HT1080 (cell line): ENCODE measurements at regions not wholly inside any gene's neighbourhood (a gene's known extent, or its start where the extent isn't known, plus 50 kb on each side); places are given as distances from the start of the nearest gene placed in this dataset.
"Not testable (repeated sequence)": the region's sequence is repeated elsewhere in the genome, so short reads cannot be mapped to it uniquely, and the experiment has no call there.

Experiments
- DNase-seq: peaks from one replicate; pipeline ENCODE4 v3.0.0-alpha.2; 2015; ENCODE audit warnings: low read depth

- no peak for DNase-seq
Observed at GRCh38 chr10:26355241-26355640, 82.9 kb upstream of the APBB1IP start.

- DNase-seq: peak; percentile 4
Observed at GRCh38 chr10:26357203-26357602, 80.9 kb upstream of the APBB1IP start.

GRCh38 chr10:26358071-26358470, 80.1 kb upstream of the APBB1IP start:
- DNase-seq: no peak

- no peak for DNase-seq
Observed at GRCh38 chr10:26359670-26360069, 78.5 kb upstream of the APBB1IP start.

- DNase-seq: no peak
Observed at GRCh38 chr10:26361351-26361750, 76.8 kb upstream of the APBB1IP start.

GRCh38 chr10:26361971-26362370, 76.2 kb upstream of the APBB1IP start:
- no peak for DNase-seq

- peak; percentile 25 for DNase-seq
Observed at GRCh38 chr10:26365681-26366358, 72.3 kb upstream of the APBB1IP start.

- DNase-seq: not testable (repeated sequence)
Observed at GRCh38 chr10:26367035-26367434, 71.1 kb upstream of the APBB1IP start.

GRCh38 chr10:26367771-26368170, 70.4 kb upstream of the APBB1IP start:
- peak; percentile 54 for DNase-seq

GRCh38 chr10:26368463-26368862, 69.7 kb upstream of the APBB1IP start:
- DNase-seq: no peak

- DNase-seq: no peak
Observed at GRCh38 chr10:26372513-26373354, 65.4 kb upstream of the APBB1IP start.

- no peak for DNase-seq
Observed at GRCh38 chr10:26374426-26374825, 63.7 kb upstream of the APBB1IP start.

- DNase-seq: not testable (repeated sequence)
Observed at GRCh38 chr10:26377224-26377810, 60.8 kb upstream of the APBB1IP start.

- DNase-seq: no peak
Observed at GRCh38 chr10:26378861-26379294, 59.3 kb upstream of the APBB1IP start.

- peak; percentile 47 for DNase-seq
Observed at GRCh38 chr10:26380815-26381214, 57.3 kb upstream of the APBB1IP start.

- no peak for DNase-seq
Observed at GRCh38 chr10:26381986-26382385, 56.2 kb upstream of the APBB1IP start.

GRCh38 chr10:26384600-26384999, 53.5 kb upstream of the APBB1IP start:
- DNase-seq: no peak

GRCh38 chr10:26385443-26385842, 52.7 kb upstream of the APBB1IP start:
- no peak for DNase-seq

- no peak for DNase-seq
Observed at GRCh38 chr10:26386781-26387180, 51.4 kb upstream of the APBB1IP start.
